ENCODE measurements at regions not wholly inside any gene's neighbourhood (a gene's known extent, or its start where the extent isn't known, plus 50 kb on each side); places are given as distances from the start of the nearest gene placed in this dataset.

DNA sequence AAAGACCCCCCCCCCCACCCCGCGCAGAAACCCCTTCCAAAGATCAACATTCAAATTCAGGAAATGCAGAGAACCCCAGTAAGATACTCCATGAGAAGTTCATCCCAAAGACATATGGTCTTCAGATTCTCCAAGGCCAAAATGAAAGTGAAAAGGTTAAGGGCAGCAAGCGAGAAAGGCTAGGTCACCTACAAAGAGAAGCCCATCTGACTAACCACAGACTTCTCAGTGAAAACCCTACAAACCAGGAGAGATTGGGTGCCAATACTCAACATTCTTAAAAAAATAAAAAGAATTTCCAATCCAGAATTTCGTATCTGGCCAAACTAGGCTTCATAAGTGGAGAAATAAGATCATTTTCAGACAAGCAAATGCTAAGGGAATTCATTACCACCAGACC, 175.2 kb downstream of the RND3 start:
- DNase-seq (ENCODE audit: low spot score) = no peak

DNA sequence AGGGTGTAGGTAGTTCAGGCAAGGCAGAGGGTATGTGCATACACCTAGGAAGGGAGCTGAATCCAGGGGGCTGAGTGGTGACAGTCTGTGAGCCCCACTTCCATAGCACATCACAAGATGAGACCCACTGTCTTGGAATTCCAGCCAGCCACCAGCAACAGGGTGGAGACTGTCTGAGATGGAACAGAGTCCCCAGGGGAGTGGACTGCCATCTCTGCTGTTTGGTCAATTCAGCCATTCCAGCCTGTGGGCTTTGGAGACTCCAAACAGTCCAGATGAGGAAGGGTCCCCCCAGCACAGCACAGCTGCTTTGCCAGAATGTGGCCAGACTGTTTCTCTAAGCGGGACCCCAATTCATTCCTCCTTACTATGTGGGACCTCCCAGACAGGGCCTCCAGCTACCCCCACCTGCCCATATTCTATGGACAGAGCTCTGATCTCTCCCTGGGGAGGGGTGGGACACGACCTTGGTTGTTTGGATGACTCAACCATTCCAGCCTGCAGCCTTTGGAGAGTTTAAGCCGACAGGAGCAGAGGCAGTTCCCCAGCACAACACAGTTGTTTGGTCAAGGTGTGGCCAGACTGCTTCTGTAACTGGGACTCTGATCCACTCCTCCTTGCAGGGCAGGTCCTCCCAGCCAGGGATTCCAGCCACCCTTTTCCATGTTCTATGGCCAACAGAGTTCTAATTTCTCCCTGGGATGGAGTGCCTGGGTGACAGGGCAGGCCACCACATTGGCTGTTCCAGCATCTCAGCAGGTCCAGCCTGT, 178.0 kb downstream of the RND3 start:
- DNase-seq (ENCODE audit: low spot score) = no peak

GRCh38 chr2:150307258-150307657, 180.2 kb downstream of the RND3 start:
- no peak for DNase-seq (ENCODE audit: low spot score)

DNA sequence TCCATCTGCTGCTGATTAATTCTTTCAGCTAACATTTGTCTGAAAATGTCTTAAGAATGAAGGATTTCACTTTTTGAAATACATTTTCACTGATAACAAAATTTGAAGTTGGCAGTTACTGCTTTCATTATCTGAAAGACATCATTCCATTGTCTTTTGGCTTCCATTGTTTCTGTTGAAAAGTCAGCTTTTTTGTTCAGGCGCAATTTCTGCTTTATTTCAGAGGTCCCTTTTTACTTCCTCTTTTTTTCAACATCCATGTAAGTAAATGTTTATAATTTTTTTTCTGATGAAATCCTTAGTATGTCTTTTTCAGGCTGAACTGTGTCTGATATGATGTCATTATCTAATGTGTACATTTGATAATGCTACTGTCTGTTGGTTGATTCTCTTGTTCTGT, 184.2 kb downstream of the RND3 start:
- DNase-seq (ENCODE audit: low spot score) = no peak

DNA sequence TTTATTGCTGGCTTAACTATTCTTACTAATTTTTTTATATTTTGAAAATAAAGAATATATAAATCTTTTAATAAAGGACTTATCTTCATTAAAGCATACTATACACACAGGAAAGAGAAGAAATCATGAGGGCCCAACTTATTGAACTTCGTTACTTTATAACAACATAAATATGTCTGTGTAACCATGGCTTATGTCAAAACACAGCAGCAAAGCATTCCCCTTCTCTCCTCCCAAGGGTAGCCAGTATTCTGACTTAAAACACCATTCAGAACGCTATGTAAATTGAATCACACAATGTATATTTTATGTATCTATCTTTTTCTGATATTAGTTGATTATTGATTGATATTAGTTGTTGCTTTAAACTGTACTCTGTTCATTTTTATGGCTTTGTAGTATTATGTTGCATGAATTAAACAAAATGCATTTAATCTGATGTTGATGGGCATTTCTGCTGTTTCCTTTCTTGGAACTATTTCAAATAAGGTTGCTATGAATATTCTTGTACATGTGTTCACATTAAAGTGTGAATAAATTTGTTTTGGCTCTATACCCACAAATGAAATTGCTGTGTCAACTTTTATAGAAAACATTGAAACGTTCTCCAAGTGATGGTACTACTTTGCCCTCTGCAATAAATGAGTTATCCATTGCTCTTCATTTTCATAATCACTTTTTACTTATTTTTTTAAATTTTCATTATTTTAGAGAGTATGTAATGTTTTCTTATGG, 188.7 kb downstream of the RND3 start:
- no peak for DNase-seq (ENCODE audit: low spot score)

- no peak for DNase-seq (ENCODE audit: low spot score)
Observed at GRCh38 chr2:150296770-150297546, 190.5 kb downstream of the RND3 start.

GRCh38 chr2:150295544-150295943, 191.9 kb downstream of the RND3 start:
- no peak for DNase-seq (ENCODE audit: low spot score)

GRCh38 chr2:150293771-150294170, 193.7 kb downstream of the RND3 start:
- no peak for DNase-seq (ENCODE audit: low spot score)

- no peak for DNase-seq (ENCODE audit: low spot score)
Observed at GRCh38 chr2:150292807-150293206, 194.7 kb downstream of the RND3 start.

DNA sequence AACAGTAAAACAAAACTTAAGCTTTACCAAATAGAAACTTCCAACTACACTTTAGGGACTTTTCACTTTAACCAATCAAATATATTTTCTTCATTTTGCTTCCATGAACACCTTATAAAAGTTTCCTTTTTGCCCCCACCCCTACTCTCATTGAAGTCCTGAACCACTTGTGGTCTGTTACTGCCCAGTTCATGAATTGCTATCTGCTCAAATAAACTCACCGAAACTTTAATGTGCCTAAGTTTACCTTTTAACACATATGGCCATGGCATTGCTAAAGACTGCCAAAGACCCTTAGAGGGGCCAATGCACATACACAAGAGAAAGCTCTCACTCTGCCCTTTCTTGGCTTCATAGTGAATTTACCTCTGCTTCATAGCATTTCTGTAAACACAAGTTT, 195.3 kb downstream of the RND3 start:
- no peak for DNase-seq (ENCODE audit: low spot score)

- DNase-seq (ENCODE audit: low spot score) = no peak
Observed at GRCh38 chr2:150286730-150287362, 200.6 kb downstream of the RND3 start.

DNA sequence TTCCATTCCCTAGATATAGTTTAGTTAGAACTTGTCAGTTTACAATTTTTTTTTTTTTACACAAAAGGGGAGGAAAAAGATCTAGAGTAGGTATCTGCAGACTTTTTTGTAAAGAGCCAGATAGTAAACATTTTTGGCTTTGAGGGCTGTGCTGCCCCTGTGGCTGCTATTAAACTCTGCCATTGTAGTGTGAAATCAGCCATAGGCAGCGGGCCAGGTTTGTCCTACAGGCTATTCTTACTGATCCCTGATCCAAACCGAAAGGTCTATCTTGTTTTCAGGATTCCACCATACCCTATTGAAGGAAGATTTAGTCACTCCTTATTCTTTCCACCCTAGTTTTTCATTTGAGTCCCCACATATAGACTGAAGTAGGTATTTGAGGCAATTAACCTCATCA, 203.4 kb downstream of the RND3 start:
- DNase-seq (ENCODE audit: low spot score) = no peak

DNA sequence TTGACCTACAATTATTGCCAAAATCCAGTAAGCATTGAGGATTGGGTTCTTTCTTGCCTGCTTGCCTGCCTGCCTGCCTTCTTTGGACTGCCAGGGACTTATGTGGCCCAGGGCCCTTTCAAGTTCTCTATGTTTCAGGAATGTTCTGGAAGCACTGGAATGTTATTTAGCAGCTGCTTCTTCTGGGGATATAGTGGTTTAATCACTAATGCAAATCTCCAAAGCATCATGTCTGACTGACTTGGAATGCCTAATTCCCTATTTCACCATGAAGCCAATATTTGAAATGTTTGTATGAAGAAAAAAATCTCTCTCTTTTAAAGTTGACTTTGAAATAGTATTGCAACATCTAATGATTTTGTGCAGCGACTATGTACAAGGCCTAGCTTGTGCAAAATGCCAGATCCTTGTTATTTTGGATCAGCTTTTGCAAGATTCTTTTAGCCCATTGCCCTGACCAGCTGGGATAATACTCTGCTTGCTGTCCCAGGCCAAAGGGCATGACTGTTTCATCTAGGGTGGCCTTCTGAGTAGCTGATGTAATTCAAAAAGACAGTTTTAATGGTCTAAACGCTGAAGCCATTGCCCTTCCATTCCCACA, 204.6 kb downstream of the RND3 start:
- DNase-seq (ENCODE audit: low spot score) = no peak

DNA sequence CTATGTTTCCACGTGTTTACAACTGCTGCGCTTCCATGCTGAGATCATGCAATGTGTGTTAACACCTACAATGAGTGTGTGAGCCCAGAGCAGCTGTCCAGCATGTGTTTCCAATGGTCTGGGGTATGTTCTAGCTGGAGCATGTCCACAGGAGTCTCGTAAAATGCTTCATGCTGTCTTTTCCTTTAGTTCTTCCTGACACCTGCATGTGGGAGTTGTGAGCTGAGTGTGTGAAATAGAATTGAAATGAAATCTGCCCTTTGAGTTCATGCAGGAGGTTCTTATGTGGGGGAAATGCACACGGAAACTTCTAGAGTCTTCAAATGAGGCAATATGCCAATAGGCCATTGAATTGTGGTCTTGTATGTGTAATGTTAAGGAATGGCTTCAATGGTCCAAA, 205.1 kb downstream of the RND3 start:
- no peak for DNase-seq (ENCODE audit: low spot score)

DNA sequence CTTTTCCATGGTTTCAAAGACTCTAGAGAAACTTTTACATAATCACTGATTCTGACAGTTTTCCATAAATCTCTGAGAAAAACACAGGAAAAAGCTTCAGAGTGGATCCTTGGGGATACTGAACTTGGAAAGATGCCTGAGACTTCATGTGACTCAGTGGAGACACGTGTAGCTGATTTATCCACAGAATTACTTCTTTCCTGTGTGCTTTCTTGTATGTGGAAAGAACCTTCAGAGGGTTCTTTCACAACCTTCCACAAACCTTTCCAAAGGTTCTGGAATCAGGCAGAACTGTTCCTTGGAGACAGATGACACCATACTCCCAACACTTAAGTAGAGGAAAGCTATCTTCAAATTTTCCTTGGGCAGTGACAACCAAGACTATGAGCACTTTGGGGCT, 207.2 kb downstream of the RND3 start:
- DNase-seq (ENCODE audit: low spot score) = no peak

- DNase-seq (ENCODE audit: low spot score) = no peak
Observed at GRCh38 chr2:150279686-150280085, 207.8 kb downstream of the RND3 start.

- DNase-seq (ENCODE audit: low spot score) = no peak
Observed at GRCh38 chr2:150276737-150277136, 210.7 kb downstream of the RND3 start.

GRCh38 chr2:150274108-150274507, 213.4 kb downstream of the RND3 start:
- no peak for DNase-seq (ENCODE audit: low spot score)

DNA sequence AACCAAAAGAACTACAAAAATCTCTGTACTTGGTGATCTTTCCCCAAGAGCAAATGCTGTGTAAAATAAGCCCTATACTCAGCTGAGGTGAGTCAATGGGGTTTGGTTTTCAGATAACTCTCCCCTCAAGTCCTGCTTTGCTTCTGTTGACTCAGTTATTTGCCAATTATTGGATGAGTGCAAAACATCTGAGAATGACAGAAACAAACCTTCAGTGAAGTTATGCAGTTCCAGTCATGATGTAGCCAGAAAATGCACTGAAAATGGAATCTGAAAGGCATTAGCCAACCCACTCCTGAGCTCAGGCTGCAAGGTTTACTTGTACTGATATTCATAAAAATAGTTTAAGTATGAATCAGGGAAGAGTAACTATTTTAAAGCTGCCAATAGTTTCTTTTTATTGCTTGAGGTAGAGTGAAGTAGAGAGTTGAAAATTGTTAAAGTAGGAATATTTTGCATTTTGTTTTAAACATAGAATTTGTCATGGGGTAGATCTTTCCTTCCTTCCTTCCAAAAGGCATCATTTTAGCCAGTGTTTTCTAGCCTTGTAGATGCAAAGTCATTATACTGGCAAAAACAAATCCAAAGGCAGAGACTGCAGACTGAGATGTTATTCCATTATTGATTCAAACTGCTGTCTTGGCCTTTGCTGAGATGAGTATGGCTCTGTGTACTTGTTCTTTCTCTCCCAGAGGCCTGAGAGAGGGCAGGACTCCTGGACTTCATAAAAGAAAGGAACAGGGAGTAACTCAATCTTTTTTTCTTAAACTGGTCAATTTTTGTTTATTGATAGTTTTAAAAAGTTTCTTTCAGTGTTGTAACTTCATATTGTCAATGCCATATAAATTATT, 215.3 kb downstream of the RND3 start:
- DNase-seq (ENCODE audit: low spot score) = no peak

DNA sequence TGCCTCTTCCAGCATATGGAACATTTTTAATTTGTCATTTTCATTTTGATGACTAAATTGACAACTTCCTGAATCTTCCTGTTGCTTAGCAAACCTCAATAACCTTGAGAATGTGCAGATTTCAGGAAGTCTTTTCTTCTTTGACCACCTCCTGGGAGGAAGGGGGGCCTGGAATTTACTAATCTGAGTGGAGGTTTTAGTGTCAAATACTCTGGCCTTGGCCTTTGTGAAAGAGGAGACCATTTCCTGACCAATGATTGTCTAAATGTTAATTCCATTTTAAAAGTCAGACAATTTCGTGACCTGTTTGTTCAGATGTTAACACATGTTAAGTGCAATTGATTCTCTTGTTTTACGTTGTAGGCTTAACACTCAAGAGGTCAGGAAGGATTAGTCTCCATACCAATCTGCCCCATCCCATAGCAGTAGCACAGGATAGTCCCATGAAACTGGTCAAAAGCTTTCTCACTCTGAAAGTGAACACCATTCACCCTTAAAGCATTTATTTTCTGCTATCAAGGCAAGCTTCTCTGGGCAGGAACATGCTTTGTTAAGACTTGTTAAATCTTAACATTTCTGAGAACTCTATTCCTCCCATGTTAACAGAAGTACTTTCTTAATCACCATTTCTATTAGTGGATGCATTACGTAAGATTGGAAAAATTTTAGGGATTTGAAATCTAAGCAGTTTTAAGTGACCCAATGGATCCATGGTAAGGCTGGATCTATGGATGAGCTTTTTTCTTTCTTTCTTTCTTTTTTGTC, 219.6 kb downstream of the RND3 start:
- DNase-seq (ENCODE audit: low spot score) = no peak
